ENCODE measurements at regions not wholly inside any gene's neighbourhood (a gene's known extent, or its start where the extent isn't known, plus 50 kb on each side); places are given as distances from the start of the nearest gene placed in this dataset.
"Not testable (repeated sequence)": the region's sequence is repeated elsewhere in the genome, so short reads cannot be mapped to it uniquely, and the experiment has no call there.

DNA sequence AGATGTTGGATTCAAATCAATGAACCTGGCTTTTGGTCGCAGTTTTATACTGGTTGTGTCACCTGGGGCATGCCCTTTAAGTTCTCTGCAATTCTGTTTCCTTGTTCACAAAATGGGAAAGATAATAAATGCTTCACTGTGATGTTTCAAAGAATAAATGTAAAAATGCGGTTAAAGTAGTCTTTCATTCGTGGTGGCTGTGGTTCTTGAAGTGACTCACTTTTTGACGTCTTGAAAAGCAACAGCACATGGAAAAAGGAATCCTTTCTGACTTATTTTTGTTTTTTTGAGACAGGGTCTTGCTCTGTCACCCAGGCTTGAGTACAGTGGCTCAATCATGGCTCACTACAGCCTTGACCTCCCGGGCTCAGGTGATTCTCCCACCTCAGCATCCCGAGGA is 88.4 kb upstream of the SLIT3 start:
- Histone ChIP-seq H3K4me3 (replicated peaks; ENCODE audit: low read depth, low read length) (no peak overlapping the region), H3K36me3 (ENCODE audit: control insufficient read depth, insufficient read depth, low read length) (no peaks in the 10 kb centered on the region), H3K27me3 (replicated peaks; ENCODE audit: control insufficient read depth, insufficient read depth, low read length) (no peaks in the 10 kb centered on the region)
- no peak for DNase-seq (ENCODE audit: extremely low read depth, insufficient read length)
- TF ChIP-seq, protein P1, sequence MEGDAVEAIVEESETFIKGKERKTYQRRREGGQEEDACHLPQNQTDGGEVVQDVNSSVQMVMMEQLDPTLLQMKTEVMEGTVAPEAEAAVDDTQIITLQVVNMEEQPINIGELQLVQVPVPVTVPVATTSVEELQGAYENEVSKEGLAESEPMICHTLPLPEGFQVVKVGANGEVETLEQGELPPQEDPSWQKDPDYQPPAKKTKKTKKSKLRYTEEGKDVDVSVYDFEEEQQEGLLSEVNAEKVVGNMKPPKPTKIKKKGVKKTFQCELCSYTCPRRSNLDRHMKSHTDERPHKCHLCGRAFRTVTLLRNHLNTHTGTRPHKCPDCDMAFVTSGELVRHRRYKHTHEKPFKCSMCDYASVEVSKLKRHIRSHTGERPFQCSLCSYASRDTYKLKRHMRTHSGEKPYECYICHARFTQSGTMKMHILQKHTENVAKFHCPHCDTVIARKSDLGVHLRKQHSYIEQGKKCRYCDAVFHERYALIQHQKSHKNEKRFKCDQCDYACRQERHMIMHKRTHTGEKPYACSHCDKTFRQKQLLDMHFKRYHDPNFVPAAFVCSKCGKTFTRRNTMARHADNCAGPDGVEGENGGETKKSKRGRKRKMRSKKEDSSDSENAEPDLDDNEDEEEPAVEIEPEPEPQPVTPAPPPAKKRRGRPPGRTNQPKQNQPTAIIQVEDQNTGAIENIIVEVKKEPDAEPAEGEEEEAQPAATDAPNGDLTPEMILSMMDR (IDR thresholded peaks at IDR 0.05; ENCODE audit: insufficient read depth, low read length, poor library complexity, severe bottlenecking), result no peak

DNA sequence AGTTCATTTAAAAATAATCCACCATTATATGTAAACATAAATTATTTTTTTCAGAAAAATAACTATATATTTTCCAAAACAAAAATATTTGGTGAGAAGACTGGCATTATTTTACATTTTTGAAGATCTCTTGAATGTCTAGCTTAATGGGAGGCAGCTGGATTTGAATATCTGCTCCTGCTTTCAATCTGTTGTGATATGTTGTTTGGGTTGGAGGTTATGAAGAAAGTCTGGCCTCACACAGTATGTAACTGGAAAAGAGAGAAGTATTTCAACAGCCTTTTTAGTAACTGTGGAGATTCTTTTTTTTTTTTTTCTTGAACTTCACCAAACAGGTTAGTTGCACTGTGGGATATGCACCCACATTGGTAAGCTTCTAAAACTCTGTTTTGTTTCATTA is 84.7 kb upstream of the SLIT3 start:
- Histone ChIP-seq H3K27me3 (replicated peaks; ENCODE audit: control insufficient read depth, insufficient read depth, low read length) (no peaks in the 10 kb centered on the region), H3K4me3 (replicated peaks; ENCODE audit: low read depth, low read length) (no peak overlapping the region), H3K36me3 (ENCODE audit: control insufficient read depth, insufficient read depth, low read length) (no peaks in the 10 kb centered on the region)
- DNase-seq (ENCODE audit: extremely low read depth, insufficient read length), result no peak
- TF ChIP-seq, protein P1 (IDR thresholded peaks at IDR 0.05; ENCODE audit: insufficient read depth, low read length, poor library complexity, severe bottlenecking), result no peak

DNA sequence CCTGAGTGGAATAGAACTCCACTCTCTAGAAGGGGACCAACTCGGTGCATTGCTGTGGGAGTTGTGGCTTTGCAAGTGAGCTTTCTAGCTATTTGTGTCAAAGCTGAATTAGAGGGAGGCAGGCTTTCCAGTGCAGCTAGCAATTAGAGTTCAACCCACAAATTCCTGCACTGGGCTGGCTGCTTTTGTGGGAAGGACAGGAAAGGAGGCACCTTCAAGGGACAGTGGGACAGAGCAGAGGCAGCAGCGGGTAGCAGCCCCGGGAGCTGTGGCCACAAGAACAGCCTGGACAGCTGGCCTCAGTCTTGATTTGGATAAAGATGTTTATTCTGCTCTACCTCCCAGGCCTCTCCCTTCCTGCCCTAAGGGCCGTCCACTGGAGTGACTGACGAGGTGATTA is 83.7 kb upstream of the SLIT3 start:
- TF ChIP-seq, protein P1 (IDR thresholded peaks at IDR 0.05; ENCODE audit: insufficient read depth, low read length, poor library complexity, severe bottlenecking), result no peak
- H3K36me3 ChIP-seq (ENCODE audit: control insufficient read depth, insufficient read depth, low read length), result no peaks in the 10 kb centered on the region
- DNase-seq (ENCODE audit: extremely low read depth, insufficient read length), result no peak
- no peaks in the 10 kb centered on the region for H3K27me3 ChIP-seq (replicated peaks; ENCODE audit: control insufficient read depth, insufficient read depth, low read length)
- H3K4me3 ChIP-seq (replicated peaks; ENCODE audit: low read depth, low read length), result no peak overlapping the region

DNA sequence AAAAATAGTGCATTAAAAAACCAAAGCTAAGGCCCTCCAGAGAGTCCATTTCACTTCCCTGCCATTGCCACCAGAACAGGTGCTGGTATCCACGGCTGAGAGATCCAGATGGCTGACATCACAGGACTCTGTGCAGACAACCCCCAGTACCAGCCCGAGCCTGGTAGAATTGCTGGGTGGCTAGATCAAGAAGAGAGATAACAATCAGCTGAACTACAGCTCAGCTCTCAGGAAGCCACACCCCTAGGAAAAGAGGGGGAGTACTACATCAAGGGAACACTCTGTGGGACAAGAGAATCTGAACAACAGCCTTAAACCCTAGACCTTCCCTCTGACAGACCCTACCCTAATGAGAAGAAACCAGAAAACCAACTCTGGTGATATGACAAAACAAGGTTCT is 73.8 kb upstream of the SLIT3 start:
- Histone ChIP-seq H3K4me3 (replicated peaks; ENCODE audit: low read depth, low read length) (no peak overlapping the region), H3K27me3 (replicated peaks; ENCODE audit: control insufficient read depth, insufficient read depth, low read length) (no peaks in the 10 kb centered on the region), H3K36me3 (ENCODE audit: control insufficient read depth, insufficient read depth, low read length) (no peaks in the 10 kb centered on the region)
- TF ChIP-seq, protein P1 (IDR thresholded peaks at IDR 0.05; ENCODE audit: insufficient read depth, low read length, poor library complexity, severe bottlenecking), result no peak
- no peak for DNase-seq (ENCODE audit: extremely low read depth, insufficient read length)

DNA sequence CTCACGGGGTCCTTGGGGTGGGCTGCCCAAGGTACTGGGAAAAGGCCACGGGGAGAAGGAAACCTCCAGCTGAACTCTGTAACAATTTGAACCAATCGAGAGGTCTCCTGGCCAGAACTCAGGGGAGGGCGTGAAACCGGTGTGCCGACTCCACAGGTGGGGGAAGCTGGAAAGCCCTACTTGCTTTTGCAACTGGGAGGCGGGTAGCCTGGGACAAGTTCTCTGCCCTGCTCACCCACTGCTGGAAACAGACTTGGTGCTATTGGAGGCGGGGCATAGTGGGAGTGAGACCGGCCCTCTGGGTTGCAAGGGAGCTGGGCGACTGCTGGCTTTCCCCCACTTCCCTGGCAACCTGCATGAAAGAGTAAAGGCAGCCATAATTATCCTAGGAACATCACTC is 73.2 kb upstream of the SLIT3 start:
- no peaks in the 10 kb centered on the region for H3K36me3 ChIP-seq (ENCODE audit: control insufficient read depth, insufficient read depth, low read length)
- TF ChIP-seq, protein P1 (IDR thresholded peaks at IDR 0.05; ENCODE audit: insufficient read depth, low read length, poor library complexity, severe bottlenecking), result no peak
- no peak for DNase-seq (ENCODE audit: extremely low read depth, insufficient read length)
- no peaks in the 10 kb centered on the region for H3K27me3 ChIP-seq (replicated peaks; ENCODE audit: control insufficient read depth, insufficient read depth, low read length)
- no peak overlapping the region for H3K4me3 ChIP-seq (replicated peaks; ENCODE audit: low read depth, low read length)

DNA sequence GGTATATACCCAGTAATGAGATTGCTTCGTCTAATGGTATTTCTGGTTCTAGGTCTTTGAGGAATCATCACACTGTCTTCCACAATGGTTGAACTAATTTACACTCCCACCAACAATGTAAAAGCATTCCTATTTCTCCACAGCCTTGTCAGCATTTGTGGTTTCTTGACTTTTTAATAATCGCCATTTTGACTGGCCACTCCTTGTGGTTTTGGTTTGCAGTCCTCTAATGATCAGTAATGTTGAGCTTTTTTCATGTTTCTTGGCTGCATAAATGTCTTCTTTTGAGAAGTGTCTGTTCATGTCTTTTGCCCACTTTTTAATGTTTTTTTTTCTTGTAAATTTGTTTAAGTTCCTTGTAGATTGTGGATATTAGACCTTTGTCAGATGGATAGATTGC is 70.9 kb upstream of the SLIT3 start:
- not testable (repeated sequence) for H3K27me3 ChIP-seq (replicated peaks; ENCODE audit: control insufficient read depth, insufficient read depth, low read length); DNase-seq (ENCODE audit: extremely low read depth, insufficient read length); H3K4me3 ChIP-seq (replicated peaks; ENCODE audit: low read depth, low read length); H3K36me3 ChIP-seq (ENCODE audit: control insufficient read depth, insufficient read depth, low read length)

Measured in GM06990 (cell line).